ENCODE measurements at regions not wholly inside any gene's neighbourhood (a gene's known extent, or its start where the extent isn't known, plus 50 kb on each side); places are given as distances from the start of the nearest gene placed in this dataset.

GRCh38 chr7:81433206-81433605 is 336.6 kb downstream of the HGF start (continued):
- TF ChIP-seq, protein P1, sequence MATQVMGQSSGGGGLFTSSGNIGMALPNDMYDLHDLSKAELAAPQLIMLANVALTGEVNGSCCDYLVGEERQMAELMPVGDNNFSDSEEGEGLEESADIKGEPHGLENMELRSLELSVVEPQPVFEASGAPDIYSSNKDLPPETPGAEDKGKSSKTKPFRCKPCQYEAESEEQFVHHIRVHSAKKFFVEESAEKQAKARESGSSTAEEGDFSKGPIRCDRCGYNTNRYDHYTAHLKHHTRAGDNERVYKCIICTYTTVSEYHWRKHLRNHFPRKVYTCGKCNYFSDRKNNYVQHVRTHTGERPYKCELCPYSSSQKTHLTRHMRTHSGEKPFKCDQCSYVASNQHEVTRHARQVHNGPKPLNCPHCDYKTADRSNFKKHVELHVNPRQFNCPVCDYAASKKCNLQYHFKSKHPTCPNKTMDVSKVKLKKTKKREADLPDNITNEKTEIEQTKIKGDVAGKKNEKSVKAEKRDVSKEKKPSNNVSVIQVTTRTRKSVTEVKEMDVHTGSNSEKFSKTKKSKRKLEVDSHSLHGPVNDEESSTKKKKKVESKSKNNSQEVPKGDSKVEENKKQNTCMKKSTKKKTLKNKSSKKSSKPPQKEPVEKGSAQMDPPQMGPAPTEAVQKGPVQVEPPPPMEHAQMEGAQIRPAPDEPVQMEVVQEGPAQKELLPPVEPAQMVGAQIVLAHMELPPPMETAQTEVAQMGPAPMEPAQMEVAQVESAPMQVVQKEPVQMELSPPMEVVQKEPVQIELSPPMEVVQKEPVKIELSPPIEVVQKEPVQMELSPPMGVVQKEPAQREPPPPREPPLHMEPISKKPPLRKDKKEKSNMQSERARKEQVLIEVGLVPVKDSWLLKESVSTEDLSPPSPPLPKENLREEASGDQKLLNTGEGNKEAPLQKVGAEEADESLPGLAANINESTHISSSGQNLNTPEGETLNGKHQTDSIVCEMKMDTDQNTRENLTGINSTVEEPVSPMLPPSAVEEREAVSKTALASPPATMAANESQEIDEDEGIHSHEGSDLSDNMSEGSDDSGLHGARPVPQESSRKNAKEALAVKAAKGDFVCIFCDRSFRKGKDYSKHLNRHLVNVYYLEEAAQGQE (IDR thresholded peaks at IDR 0.05) = no peak
- TF ChIP-seq FOXA1 (IDR thresholded peaks at IDR 0.05) (no peak), YY1 (IDR thresholded peaks at IDR 0.05) (no peak), HNF4A (conservative IDR thresholded peaks at IDR 0.05) (no peak)

DNA sequence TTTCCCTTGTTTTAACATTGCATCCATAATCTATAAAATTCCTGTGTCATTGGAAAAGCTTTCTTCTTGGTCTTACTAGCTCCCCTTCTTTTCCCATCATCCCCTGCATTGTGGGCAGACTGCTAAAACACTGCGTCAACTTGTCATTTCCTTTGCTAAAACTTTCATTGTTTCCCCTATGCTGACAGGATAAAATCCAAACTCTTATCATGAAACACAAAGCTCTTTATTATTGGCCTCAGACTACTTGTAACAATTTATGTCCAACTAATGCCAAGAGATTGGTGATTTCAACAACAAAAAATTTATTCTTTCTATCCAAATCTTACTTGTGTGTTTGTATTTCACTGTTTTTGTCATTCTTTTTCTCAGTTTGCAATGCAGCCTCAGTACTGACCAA is 339.1 kb downstream of the HGF start:
- Histone ChIP-seq H3K27me3 (ENCODE audit: control insufficient read depth in 4 of 4, insufficient read depth in 4 of 4, low read length in 3 of 4) (peaks cover 0 to 4% (median 0%) of the 10 kb centered on the region in 4 donors), H3K9me3 (ENCODE audit: control insufficient read depth in 4 of 4, low read length in 3 of 4) (no peaks in the 10 kb centered on the region), H3K4me1 (ENCODE audit: control insufficient read depth in 4 of 4, insufficient read depth in 4 of 4, low read length in 3 of 4) (no peaks in the 10 kb centered on the region), H3K36me3 (ENCODE audit: control insufficient read depth in 4 of 4, insufficient read depth in 3 of 4, low read depth in 1 of 4, low read length in 3 of 4) (no peaks in the 10 kb centered on the region), H3K4me3 (ENCODE audit: low read depth in 1 of 3, low read length in 3 of 3) (no peak overlapping the region), H3K9ac (ENCODE audit: low read depth in 1 of 2, low read length in 2 of 2) (no peak overlapping the region), H3K27ac (ENCODE audit: low read depth in 1 of 2, low read length in 2 of 2) (no peak overlapping the region)
- no peak for DNase-seq (ENCODE audit: low spot score)
- WGBS = 80% methylated on average over 1 of the region's 1 CpG
- no peak for TF ChIP-seq GABPA (IDR thresholded peaks at IDR 0.05 in 1 of 2, conservative IDR thresholded peaks at IDR 0.05 in 1 of 2)
- TF ChIP-seq MAX (IDR thresholded peaks at IDR 0.05) = no peak
- TF ChIP-seq NR2F2 (IDR thresholded peaks at IDR 0.05) = no peak
- no peak for TF ChIP-seq CTCF (IDR thresholded peaks at IDR 0.05; ENCODE audit: low read depth, low read length, missing input control)
- TF ChIP-seq, protein P1 (IDR thresholded peaks at IDR 0.05) = no peak
- no peak for TF ChIP-seq SP1 (IDR thresholded peaks at IDR 0.05)
- no peak for TF ChIP-seq TAF1 (conservative IDR thresholded peaks at IDR 0.05)
- TF ChIP-seq, protein P2, sequence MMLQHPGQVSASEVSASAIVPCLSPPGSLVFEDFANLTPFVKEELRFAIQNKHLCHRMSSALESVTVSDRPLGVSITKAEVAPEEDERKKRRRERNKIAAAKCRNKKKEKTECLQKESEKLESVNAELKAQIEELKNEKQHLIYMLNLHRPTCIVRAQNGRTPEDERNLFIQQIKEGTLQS (IDR thresholded peaks at IDR 0.05) = no peak
- no peak for TF ChIP-seq FOXA2 (IDR thresholded peaks at IDR 0.05)
- no peak for TF ChIP-seq EGR1 (IDR thresholded peaks at IDR 0.05; ENCODE audit: low read depth in 2 of 2)
- TF ChIP-seq, protein P3, sequence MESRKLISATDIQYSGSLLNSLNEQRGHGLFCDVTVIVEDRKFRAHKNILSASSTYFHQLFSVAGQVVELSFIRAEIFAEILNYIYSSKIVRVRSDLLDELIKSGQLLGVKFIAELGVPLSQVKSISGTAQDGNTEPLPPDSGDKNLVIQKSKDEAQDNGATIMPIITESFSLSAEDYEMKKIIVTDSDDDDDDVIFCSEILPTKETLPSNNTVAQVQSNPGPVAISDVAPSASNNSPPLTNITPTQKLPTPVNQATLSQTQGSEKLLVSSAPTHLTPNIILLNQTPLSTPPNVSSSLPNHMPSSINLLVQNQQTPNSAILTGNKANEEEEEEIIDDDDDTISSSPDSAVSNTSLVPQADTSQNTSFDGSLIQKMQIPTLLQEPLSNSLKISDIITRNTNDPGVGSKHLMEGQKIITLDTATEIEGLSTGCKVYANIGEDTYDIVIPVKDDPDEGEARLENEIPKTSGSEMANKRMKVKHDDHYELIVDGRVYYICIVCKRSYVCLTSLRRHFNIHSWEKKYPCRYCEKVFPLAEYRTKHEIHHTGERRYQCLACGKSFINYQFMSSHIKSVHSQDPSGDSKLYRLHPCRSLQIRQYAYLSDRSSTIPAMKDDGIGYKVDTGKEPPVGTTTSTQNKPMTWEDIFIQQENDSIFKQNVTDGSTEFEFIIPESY (IDR thresholded peaks at IDR 0.05) = no peak
